ENCODE measurements at regions not wholly inside any gene's neighbourhood (a gene's known extent, or its start where the extent isn't known, plus 50 kb on each side); places are given as distances from the start of the nearest gene placed in this dataset.

GRCh38 chr15:62378772-62379498 is 213.8 kb upstream of the C2CD4B start:
- TF ChIP-seq CTCF (conservative IDR thresholded peaks at IDR 0.05; ENCODE audit: low read length) (no peak), EZH2phosphoT487 (IDR thresholded peaks at IDR 0.05; ENCODE audit: borderline replicate concordance, low read depth, low read length) (no peak)
